GM21723 (cell line): ENCODE measurements at regions not wholly inside any gene's neighbourhood (a gene's known extent, or its start where the extent isn't known, plus 50 kb on each side); places are given as distances from the start of the nearest gene placed in this dataset.
"Not testable (repeated sequence)": the region's sequence is repeated elsewhere in the genome, so short reads cannot be mapped to it uniquely, and the experiment has no call there.

Experiments used
- ATAC-seq: cut with Tn5 transposase; IDR thresholded peaks from one replicate; pipeline ENCODE4 v1.9.1; 2021; ENCODE audit warnings: mild to moderate bottlenecking, moderate library complexity; ENCODE audit not compliant: unreplicated experiment

GRCh38 chr20:4476903-4477500, 209.3 kb upstream of the PRNP start:
- no peak for ATAC-seq

- no peak for ATAC-seq
These were observed 213.3 kb upstream of the PRNP start for GRCh38 chr20:4472906-4473305.

GRCh38 chr20:4471221-4471620, 215.0 kb upstream of the PRNP start:
- ATAC-seq = no peak

- ATAC-seq = no peak
These were observed 215.9 kb upstream of the PRNP start for GRCh38 chr20:4470375-4470774.

GRCh38 chr20:4469910-4470309, 216.3 kb upstream of the PRNP start:
- no peak for ATAC-seq

GRCh38 chr20:4468114-4468513, 218.1 kb upstream of the PRNP start:
- ATAC-seq = no peak

DNA sequence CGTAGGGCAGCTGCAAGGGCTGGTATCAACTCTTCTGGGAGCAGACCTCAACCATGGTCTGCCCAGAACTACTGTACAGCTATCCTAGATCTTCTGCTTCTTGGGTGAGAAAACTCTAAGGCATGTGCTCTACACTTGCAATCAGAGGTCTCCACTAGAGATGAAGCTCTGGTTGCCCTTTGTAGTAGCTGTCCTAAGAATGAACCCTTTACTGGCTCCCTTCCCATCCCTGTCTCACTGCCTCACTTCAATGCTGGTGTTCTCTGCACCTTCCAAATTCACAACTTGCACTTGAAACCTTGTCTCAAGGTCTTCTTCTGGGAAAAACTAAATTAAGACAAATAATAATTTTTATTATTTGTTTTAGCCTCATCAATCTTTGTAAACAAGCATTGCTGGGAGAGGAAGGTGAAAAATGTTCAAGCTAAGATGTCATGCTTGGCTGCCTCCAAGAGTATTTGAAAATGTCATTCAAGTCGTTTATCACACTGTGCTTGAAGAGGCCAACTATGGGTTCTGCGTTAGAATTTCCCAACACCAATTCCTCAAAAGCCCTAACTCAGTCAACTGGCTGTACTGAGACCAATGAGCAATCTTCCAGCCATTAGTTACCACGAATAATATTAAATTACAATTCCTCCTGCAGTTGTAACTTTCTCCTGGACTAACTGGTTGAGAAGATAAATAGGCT, 216.9 kb upstream of the ADRA1D start:
- ATAC-seq = no peak

DNA sequence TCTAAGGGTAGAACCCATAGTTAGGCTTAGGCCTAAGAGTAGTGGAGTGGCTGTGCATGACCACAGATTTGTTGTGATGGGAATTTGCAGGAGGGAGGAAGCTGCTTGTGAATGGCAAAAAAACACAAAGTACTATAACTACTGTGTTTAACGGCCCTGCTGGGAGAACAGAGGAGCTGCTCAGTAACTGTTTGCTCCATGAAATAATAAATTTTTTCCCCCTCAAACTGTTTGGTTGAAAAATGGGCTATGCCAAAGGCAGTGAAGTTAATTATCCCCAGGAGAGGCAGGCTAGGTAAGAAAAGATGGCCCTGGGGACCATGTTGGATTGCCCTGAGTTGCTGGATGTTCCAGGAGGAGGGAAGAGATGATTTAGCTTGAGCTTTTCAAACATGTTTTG, 216.1 kb upstream of the ADRA1D start:
- no peak for ATAC-seq

DNA sequence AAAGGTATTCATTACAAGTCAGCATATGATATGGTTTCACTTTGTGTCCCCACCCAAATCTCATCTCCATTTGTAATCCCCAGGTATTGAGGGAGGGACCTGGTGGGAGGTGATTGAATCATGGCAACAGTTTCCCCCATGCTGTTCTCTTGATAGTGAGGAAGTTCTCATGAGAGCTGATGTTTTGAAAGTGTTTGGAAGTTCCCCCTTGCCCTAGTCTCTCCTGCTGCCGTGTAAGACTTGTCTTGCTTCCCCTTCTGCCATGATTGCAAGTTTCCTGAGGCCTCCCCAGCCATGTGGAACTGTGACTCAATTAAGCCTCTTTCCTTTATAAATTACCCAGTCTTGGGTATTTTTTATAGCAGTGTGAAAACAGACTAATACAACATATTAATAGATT, 213.7 kb upstream of the ADRA1D start:
- ATAC-seq = not testable (repeated sequence)

DNA sequence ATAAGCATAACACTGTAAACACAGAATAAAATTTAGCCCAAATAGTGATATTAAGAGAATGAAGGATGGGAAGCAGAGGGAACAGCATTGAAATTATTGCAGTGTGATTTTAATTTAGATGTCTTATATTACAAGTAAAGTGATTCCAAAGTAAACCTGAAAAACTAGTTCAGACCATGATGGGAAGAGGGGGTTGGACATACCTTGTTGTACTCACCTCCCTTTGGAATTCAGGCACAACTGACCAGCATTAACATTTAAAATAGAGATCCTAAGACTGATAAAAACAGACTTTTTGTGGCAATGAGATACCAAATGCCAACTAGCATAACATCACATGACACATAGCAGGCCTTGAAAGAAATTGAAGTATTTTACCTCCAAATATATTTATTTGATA, 210.0 kb upstream of the ADRA1D start:
- ATAC-seq = no peak

DNA sequence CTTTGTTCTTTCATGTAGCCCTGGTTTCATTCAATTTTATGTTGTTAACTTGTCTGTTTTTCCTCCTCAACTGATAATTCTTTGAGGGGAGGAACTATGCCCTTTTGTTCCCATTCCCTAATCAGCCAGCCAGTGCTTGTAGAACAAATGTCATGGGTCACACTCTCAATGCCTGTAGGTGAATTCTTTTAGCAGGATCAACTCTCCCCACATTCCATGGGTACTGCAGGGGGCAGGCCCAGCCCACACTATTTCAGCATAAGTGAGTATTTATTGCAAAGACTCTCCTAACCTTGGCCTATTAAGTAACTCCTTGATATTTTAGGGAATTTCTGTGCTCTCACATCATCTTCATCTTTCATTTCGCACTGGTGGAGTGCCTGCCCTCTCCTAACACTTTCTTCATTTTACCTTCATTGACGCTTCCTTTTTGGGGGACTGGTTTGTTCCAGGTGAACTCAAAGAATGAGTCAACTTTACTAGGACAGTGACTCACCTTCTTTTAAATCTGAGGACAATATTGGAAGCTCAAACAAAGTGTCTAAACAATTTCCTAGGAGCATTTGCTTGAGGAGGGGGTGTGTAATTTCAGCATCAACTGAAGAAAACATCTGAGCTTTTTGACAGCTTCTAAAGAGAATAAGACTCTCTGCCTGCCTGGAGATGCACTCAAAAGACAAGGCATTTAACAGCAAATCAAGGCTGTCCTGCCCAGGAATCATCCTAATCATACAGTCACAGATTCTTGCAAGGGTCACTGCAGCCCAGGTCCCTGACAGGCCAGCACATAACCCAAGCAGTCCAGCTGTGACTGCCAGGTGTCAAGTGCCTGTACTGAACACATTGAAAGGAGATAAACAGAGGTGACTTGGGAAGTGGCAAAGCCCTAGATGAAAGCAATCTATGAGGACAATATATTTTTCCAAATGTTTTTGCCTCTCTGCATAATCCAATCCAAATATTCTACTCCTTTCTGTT, 208.8 kb upstream of the ADRA1D start:
- no peak for ATAC-seq

DNA sequence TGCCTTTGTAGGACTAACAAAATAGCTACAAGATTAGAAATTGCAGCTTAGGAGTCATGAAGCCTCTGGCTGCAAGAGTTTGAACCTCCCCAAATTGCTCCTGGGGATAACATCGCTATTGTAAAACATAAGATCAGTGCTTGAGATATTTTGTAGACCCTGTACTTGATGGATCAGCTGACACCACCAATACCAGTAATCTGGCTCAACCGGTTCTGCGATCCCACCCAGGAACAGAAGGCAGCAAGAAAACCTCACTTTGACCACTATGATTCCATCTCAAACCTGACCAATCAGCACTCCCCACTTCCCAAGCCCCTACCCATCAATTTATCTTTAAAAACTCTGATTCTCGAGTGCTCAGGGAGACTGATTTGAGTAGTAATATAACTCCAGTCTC, 206.9 kb upstream of the ADRA1D start:
- no peak for ATAC-seq

DNA sequence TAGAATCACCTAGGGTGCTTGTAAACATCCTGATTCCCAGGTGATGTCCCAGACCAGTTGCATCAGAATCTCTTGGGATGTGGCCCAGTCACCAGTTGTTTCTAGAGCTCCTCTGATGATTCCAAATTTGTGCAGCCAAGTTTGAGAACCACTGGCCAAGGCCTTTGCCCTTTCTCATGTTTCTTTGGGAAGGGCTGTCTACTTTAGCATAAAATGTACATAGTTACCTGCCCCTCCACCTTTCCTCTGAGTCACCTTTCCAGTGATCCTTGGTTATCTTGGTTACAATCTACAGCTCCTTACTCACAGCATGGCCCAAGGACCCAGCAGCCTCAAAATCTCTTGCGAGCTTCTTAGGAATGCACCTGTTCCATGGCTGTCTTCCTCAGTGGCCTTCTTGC, 206.2 kb upstream of the ADRA1D start:
- ATAC-seq = no peak

GRCh38 chr20:4454111-4454510, 205.0 kb upstream of the ADRA1D start:
- ATAC-seq = no peak

GRCh38 chr20:4453359-4453758, 204.3 kb upstream of the ADRA1D start:
- no peak for ATAC-seq

- ATAC-seq = no peak
These were observed 202.5 kb upstream of the ADRA1D start for GRCh38 chr20:4451487-4452081.

- ATAC-seq = no peak
These were observed 201.0 kb upstream of the ADRA1D start for GRCh38 chr20:4449957-4450715.

DNA sequence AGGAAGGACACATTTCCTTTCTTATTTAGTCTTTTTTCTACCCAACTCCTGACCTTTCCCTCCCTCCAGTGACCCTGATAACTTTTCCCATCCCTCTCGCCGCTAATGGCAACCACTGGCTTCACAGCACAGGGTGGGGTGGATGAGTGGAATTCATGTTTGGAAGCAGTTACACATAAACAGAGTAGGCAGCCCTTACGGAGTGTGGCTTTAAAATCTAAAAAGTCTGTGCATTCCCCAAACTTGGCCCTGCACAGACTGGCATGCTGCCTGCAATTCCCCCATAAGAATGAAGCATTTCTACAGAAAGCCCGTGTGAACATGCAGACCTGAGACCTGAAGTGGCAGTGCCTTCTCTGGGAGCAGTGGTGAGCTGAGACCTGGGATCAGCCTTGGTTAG, 196.7 kb upstream of the ADRA1D start:
- ATAC-seq = no peak

- ATAC-seq = no peak
These were observed 196.2 kb upstream of the ADRA1D start for GRCh38 chr20:4445331-4445730.

- ATAC-seq = no peak
These were observed 195.3 kb upstream of the ADRA1D start for GRCh38 chr20:4444404-4444803.

DNA sequence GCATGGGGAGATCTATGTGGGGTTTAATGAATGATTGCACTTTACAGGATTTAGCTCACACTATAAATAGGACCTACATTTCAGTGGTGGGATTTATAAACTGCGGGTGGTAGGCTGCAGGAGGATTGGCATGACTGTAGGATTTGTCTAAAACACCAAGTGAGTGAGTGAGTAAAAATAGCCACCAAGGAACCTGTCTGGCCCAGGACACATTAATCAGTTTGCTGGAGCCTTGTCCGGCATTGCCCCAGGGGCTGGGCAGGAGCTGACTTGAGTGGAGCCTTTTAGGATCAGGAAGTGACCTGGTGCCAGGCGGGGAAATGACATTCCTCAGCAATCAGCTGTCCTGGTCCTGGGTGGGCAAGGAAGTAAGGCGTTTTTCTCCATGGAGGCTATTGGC, 193.9 kb upstream of the ADRA1D start:
- ATAC-seq = no peak
